Left ventricle myocardium superior (tissue), 1 donor: ENCODE measurements at regions not wholly inside any gene's neighbourhood (a gene's known extent, or its start where the extent isn't known, plus 50 kb on each side); places are given as distances from the start of the nearest gene placed in this dataset.
"Not testable (repeated sequence)": the region's sequence is repeated elsewhere in the genome, so short reads cannot be mapped to it uniquely, and the experiment has no call there.

Experiments
- ATAC-seq: fragments of 200-7000 bp; cut with Tn5 transposase; one replicate; pipeline ENCODE4 v1.9.1; 2020; ENCODE audit warnings: mild to moderate bottlenecking, moderate library complexity
- DNase-seq: peaks from one replicate; pipeline ENCODE4 v3.0.0-alpha.2; 2020
- intact Hi-C: fragments of 100-400 bp; cut with micrococcal nuclease; formaldehyde crosslinking; loops from one replicate; pipeline ENCODE4 v1.11.0; 2022
- donor health status: DM: no; HTN: yes; CAD: no; lungs with severe emphysema.

- no peak for DNase-seq
- intact Hi-C loops: no loop called here
- no peak for ATAC-seq
Measured at GRCh38 chr5:155767470-155767869, 559.5 kb upstream of the SGCD start.

GRCh38 chr5:155768332-155768731, 558.6 kb upstream of the SGCD start:
- intact Hi-C loops: no loop called here
- DNase-seq (no peak), ATAC-seq (no peak)

GRCh38 chr5:155772009-155772662, 554.8 kb upstream of the SGCD start:
- no peak for DNase-seq
- no peak for ATAC-seq
- intact Hi-C loops: no loop called here

GRCh38 chr5:155773680-155774079, 553.3 kb upstream of the SGCD start:
- intact Hi-C loops: no loop called here
- DNase-seq (no peak), ATAC-seq (no peak)

GRCh38 chr5:155780260-155780659, 546.7 kb upstream of the SGCD start:
- intact Hi-C loops: no loop called here
- DNase-seq (no peak), ATAC-seq (no peak)

- intact Hi-C loops: no loop called here
- ATAC-seq (no peak), DNase-seq (no peak)
Measured at GRCh38 chr5:155783246-155783645, 543.7 kb upstream of the SGCD start.

GRCh38 chr5:155783791-155784190, 543.2 kb upstream of the SGCD start:
- ATAC-seq: no peak
- intact Hi-C loops: no loop called here
- no peak for DNase-seq

- intact Hi-C loops: no loop called here
- ATAC-seq (peak; percentile 72), DNase-seq (peak; percentile 37)
Measured at GRCh38 chr5:155786108-155786507, 540.9 kb upstream of the SGCD start.

GRCh38 chr5:155792873-155793272, 534.1 kb upstream of the SGCD start:
- DNase-seq (no peak), ATAC-seq (no peak)
- intact Hi-C loops: no loop called here

- DNase-seq (no peak), ATAC-seq (no peak)
- intact Hi-C loops: no loop called here
Measured at GRCh38 chr5:155794795-155795194, 532.2 kb upstream of the SGCD start.

GRCh38 chr5:155799308-155799707, 527.7 kb upstream of the SGCD start:
- DNase-seq (no peak), ATAC-seq (peak; percentile 79)
- intact Hi-C loops: no loop called here

- no peak for DNase-seq
- intact Hi-C loops: no loop called here
- no peak for ATAC-seq
Measured at GRCh38 chr5:155807884-155808576, 518.9 kb upstream of the SGCD start.

GRCh38 chr5:155815248-155815647, 511.7 kb upstream of the SGCD start:
- ATAC-seq: no peak
- no peak for DNase-seq
- intact Hi-C loops: no loop called here

GRCh38 chr5:155822177-155822576, 504.8 kb upstream of the SGCD start:
- DNase-seq (no peak), ATAC-seq (no peak)
- intact Hi-C loops: no loop called here

GRCh38 chr5:155826611-155827507, 500.1 kb upstream of the SGCD start:
- intact Hi-C loops: no loop called here
- DNase-seq (no peak), ATAC-seq (no peak)

- intact Hi-C loops, ATAC-seq, DNase-seq: not testable (repeated sequence)
Measured at GRCh38 chr5:155827508-155827815, 499.5 kb upstream of the SGCD start.

- intact Hi-C loops: no loop called here
- DNase-seq (no peak), ATAC-seq (no peak)
Measured at GRCh38 chr5:155827949-155828348, 499.0 kb upstream of the SGCD start.

- intact Hi-C loops: no loop called here
- DNase-seq: no peak
Measured at GRCh38 chr5:155831491-155831890, 495.5 kb upstream of the SGCD start.

GRCh38 chr5:155833287-155833686, 493.7 kb upstream of the SGCD start:
- DNase-seq (no peak), ATAC-seq (no peak)
- intact Hi-C loops: no loop called here

More at GRCh38 chr5:155831491-155831890, 495.5 kb upstream of the SGCD start:
- ATAC-seq: no peak

GRCh38 chr5:155834271-155834975, 492.5 kb upstream of the SGCD start:
- no peak for DNase-seq
- no peak for ATAC-seq
- intact Hi-C loops: no loop called here
